ENCODE measurements at regions not wholly inside any gene's neighbourhood (a gene's known extent, or its start where the extent isn't known, plus 50 kb on each side); places are given as distances from the start of the nearest gene placed in this dataset.
"Not testable (repeated sequence)": the region's sequence is repeated elsewhere in the genome, so short reads cannot be mapped to it uniquely, and the experiment has no call there.

GRCh38 chrX:84735025-84735424 lies 232.8 kb upstream of the HDX start:
- intact Hi-C loops (cut with micrococcal nuclease): no loop called here
- ChIA-PET POLR2A (no interaction called here), CTCF (no interaction called here)
- H3K4me3 Mint-ChIP-seq: no peak overlapping the region
- no peaks in the 10 kb centered on the region for H3K27me3 Mint-ChIP-seq
- DNase-seq: no peak
- H3K9me3 Mint-ChIP-seq: no peaks in the 10 kb centered on the region
- no peaks in the 10 kb centered on the region for H3K36me3 Mint-ChIP-seq
- H3K4me1 Mint-ChIP-seq (ENCODE audit: low read depth): no peaks in the 10 kb centered on the region
- H3K27ac Mint-ChIP-seq: no peak overlapping the region

DNA sequence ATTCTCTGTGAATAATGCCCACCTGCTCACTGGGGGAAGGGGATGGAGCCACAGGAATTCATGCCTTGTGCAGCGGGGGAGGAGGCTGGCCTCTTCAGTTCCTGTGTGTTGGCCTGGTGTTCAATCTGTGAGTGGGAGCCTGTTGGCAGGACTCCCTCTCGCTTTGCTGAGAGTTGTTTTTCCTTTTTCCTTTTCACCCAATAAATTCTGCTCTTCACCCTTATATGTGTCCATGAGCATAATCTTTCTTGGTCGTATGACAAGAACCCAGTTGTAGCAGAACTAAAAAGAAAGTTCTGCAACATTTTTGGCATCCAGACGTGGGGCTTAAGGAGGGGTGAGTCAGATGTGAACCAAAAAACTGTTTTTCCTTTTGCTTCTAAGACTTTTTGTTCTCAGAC lies 235.2 kb upstream of the HDX start:
- CTCF ChIA-PET: no interaction called here
- POLR2A ChIA-PET: no interaction called here
- H3K4me1 Mint-ChIP-seq (ENCODE audit: low read depth): no peaks in the 10 kb centered on the region
- no peak overlapping the region for H3K27ac Mint-ChIP-seq
- H3K27me3 Mint-ChIP-seq: no peaks in the 10 kb centered on the region
- no peaks in the 10 kb centered on the region for H3K9me3 Mint-ChIP-seq
- no peak overlapping the region for H3K4me3 Mint-ChIP-seq
- no peak for DNase-seq
- intact Hi-C loops (cut with micrococcal nuclease): no loop called here
- no peaks in the 10 kb centered on the region for H3K36me3 Mint-ChIP-seq

- Mint-ChIP-seq H3K4me3 (no peak overlapping the region), H3K27ac (no peak overlapping the region), H3K27me3 (no peaks in the 10 kb centered on the region), H3K9me3 (no peaks in the 10 kb centered on the region), H3K36me3 (no peaks in the 10 kb centered on the region), H3K4me1 (ENCODE audit: low read depth) (no peaks in the 10 kb centered on the region)
- intact Hi-C loops (cut with micrococcal nuclease): no loop called here
- ChIA-PET CTCF (no interaction called here), POLR2A (no interaction called here)
- DNase-seq: no peak
Observed at GRCh38 chrX:84747516-84747915, 245.3 kb upstream of the HDX start.

GRCh38 chrX:84748965-84749656 lies 246.9 kb upstream of the HDX start:
- intact Hi-C loops (cut with micrococcal nuclease): no loop called here
- Mint-ChIP-seq H3K36me3 (no peaks in the 10 kb centered on the region), H3K4me1 (ENCODE audit: low read depth) (no peaks in the 10 kb centered on the region), H3K9me3 (no peaks in the 10 kb centered on the region), H3K27me3 (no peaks in the 10 kb centered on the region), H3K27ac (no peak overlapping the region), H3K4me3 (no peak overlapping the region)
- no peak for DNase-seq
- POLR2A ChIA-PET: no interaction called here
- CTCF ChIA-PET: no interaction called here

DNA sequence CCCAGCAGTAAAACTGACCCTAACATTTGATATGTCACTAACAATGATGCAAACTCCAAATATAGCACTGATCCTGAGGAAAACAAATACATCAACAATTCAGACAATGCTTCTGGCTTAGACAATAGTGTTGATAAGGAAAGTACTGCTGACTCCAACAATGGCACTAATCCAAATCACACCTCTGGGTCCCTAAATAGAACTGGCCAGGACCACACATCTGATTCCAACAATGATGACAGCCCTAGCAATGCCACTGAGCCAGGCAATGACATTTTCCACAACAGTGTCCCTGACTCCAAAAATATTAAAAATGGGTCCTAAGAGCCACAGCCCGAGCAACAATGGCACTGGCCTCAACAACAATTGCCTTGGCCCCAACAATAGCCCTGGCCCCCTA lies 243.1 kb upstream of the APOOL start:
- POLR2A ChIA-PET: no interaction called here
- Mint-ChIP-seq H3K36me3 (no peaks in the 10 kb centered on the region), H3K4me1 (ENCODE audit: low read depth) (no peaks in the 10 kb centered on the region), H3K4me3 (no peak overlapping the region), H3K27me3 (no peaks in the 10 kb centered on the region), H3K9me3 (no peaks in the 10 kb centered on the region), H3K27ac (no peak overlapping the region)
- intact Hi-C loops (cut with micrococcal nuclease): no loop called here
- CTCF ChIA-PET: no interaction called here
- DNase-seq: no peak

DNA sequence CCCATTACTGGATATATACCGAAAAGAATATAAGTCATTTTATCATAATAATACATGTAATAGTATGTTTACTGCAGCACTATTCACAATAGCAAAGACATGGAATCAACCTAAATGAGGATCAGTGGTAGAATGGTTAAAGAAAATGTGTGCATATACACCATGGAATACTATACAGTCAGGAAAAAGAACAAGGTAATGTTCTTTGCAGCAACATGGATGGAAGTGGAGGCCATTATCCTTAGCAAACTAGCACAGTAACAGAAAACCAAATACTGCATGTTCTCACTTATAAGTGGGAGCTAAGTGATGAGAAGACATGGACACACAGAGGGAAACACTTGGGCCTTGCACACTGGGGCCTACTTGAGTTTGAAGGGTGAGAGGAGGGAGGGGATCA lies 207.4 kb upstream of the APOOL start:
- Mint-ChIP-seq H3K27ac (no peak overlapping the region), H3K4me3 (no peak overlapping the region), H3K36me3 (no peaks in the 10 kb centered on the region), H3K9me3 (peaks cover 3% of the 10 kb centered on the region), H3K27me3 (no peaks in the 10 kb centered on the region), H3K4me1 (ENCODE audit: low read depth) (no peaks in the 10 kb centered on the region)
- CTCF ChIA-PET: no interaction called here
- DNase-seq: no peak
- intact Hi-C loops (cut with micrococcal nuclease): no loop called here
- POLR2A ChIA-PET: no interaction called here

GRCh38 chrX:84830836-84831235 lies 172.8 kb upstream of the APOOL start:
- ChIA-PET POLR2A (no interaction called here), CTCF (no interaction called here)
- no peak for DNase-seq
- no peaks in the 10 kb centered on the region for H3K4me1 Mint-ChIP-seq (ENCODE audit: low read depth)
- intact Hi-C loops (cut with micrococcal nuclease): no loop called here
- no peak overlapping the region for H3K27ac Mint-ChIP-seq
- H3K4me3 Mint-ChIP-seq: no peak overlapping the region
- no peaks in the 10 kb centered on the region for H3K36me3 Mint-ChIP-seq
- H3K9me3 Mint-ChIP-seq: peaks cover 7% of the 10 kb centered on the region
- H3K27me3 Mint-ChIP-seq: no peaks in the 10 kb centered on the region

- H3K36me3 Mint-ChIP-seq; intact Hi-C loops (cut with micrococcal nuclease); DNase-seq; H3K4me3 Mint-ChIP-seq; H3K4me1 Mint-ChIP-seq (ENCODE audit: low read depth); POLR2A ChIA-PET; H3K27ac Mint-ChIP-seq; H3K27me3 Mint-ChIP-seq; CTCF ChIA-PET: not testable (repeated sequence)
- peaks cover 13% of the 10 kb centered on the region for H3K9me3 Mint-ChIP-seq
Observed at GRCh38 chrX:84846541-84846940, 157.1 kb upstream of the APOOL start.

DNA sequence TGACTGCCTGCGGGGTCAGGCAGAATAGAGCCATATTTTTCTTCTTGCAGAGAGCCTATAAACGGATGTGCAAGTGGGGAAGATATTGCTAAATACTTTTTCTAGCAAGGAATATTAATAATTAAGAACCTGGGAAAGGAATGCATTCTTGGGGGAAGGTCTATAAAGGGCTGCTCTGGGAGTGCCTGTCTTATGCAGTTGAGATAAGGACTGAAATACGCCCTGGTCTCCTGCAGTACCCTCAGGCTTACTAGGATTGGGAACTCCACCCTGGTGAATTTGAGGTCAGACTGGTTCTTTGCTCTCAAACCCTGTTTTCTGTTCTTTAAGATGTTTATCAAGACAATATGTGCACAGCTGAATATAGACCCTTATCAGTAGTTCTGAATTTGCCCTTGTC lies 152.5 kb upstream of the APOOL start:
- intact Hi-C loops (cut with micrococcal nuclease): not testable (repeated sequence)

DNA sequence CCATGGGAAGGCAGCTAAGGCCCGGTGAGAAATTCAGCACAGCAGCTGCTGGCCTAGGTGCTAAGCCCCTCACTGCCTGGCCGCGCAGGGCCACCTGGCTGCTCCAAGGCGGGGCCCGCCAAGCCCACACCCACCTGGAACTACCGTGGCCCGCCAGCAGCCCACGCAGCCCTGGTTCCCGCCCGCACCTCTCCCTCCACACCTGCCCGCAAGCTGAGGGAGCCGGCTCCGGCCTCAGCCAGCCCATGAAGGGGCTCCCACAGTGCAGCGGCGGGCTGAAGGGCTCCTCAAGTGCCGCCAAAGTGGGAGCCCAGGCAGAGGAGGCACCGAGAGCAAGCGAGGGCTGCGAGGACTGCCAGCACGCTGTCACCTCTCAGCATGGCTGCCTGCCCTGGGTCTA lies 146.9 kb upstream of the APOOL start:
- H3K36me3 Mint-ChIP-seq; H3K4me1 Mint-ChIP-seq (ENCODE audit: low read depth); DNase-seq; H3K27ac Mint-ChIP-seq; H3K27me3 Mint-ChIP-seq; POLR2A ChIA-PET; intact Hi-C loops (cut with micrococcal nuclease); H3K4me3 Mint-ChIP-seq; H3K9me3 Mint-ChIP-seq: not testable (repeated sequence)
- CTCF ChIA-PET: interaction anchor here (0.6 kb wide), 1 partner anchor 1653 kb away, joined by 3 read pairs; no protein-coding TSS in a partner anchor

More for the DNA sequence above, 152.5 kb upstream of the APOOL start:
- H3K27me3 Mint-ChIP-seq; H3K36me3 Mint-ChIP-seq; H3K27ac Mint-ChIP-seq; CTCF ChIA-PET; DNase-seq; H3K4me3 Mint-ChIP-seq; POLR2A ChIA-PET; H3K4me1 Mint-ChIP-seq (ENCODE audit: low read depth): not testable (repeated sequence)
- peaks cover 16% of the 10 kb centered on the region for H3K9me3 Mint-ChIP-seq

GRCh38 chrX:84858771-84859170 lies 144.9 kb upstream of the APOOL start:
- POLR2A ChIA-PET; DNase-seq; H3K27me3 Mint-ChIP-seq; H3K36me3 Mint-ChIP-seq; H3K9me3 Mint-ChIP-seq; intact Hi-C loops (cut with micrococcal nuclease); CTCF ChIA-PET; H3K27ac Mint-ChIP-seq; H3K4me1 Mint-ChIP-seq (ENCODE audit: low read depth); H3K4me3 Mint-ChIP-seq: not testable (repeated sequence)

DNA sequence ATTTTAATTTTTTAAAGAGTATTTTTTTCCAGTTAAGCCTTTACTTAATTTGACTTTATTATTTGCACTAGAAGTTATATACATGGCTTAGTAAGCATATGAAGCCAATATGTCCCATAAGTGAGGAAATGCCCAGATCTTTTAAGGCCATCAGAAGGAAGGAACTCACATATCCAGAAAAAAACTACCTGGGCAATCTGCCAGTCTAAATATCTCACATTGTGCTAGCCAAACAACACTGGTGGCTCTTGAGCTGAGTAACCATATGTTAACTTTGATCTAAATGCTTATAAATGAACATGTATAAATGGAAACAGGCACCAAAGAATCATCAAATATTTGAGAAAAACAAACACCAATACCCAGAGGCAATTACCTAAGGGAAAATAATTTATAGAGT lies 138.6 kb upstream of the APOOL start:
- H3K4me1 Mint-ChIP-seq (ENCODE audit: low read depth): no peaks in the 10 kb centered on the region
- no peaks in the 10 kb centered on the region for H3K9me3 Mint-ChIP-seq
- no peaks in the 10 kb centered on the region for H3K27me3 Mint-ChIP-seq
- intact Hi-C loops (cut with micrococcal nuclease): no loop called here
- ChIA-PET POLR2A (no interaction called here), CTCF (no interaction called here)
- no peak for DNase-seq
- no peak overlapping the region for H3K27ac Mint-ChIP-seq
- H3K4me3 Mint-ChIP-seq: no peak overlapping the region
- no peaks in the 10 kb centered on the region for H3K36me3 Mint-ChIP-seq

- H3K36me3 Mint-ChIP-seq; POLR2A ChIA-PET; CTCF ChIA-PET; H3K4me1 Mint-ChIP-seq (ENCODE audit: low read depth); H3K4me3 Mint-ChIP-seq; intact Hi-C loops (cut with micrococcal nuclease); DNase-seq; H3K27ac Mint-ChIP-seq; H3K27me3 Mint-ChIP-seq; H3K9me3 Mint-ChIP-seq: not testable (repeated sequence)
Observed at GRCh38 chrX:84870281-84870680, 133.4 kb upstream of the APOOL start.

All from activated CD4-positive, alpha-beta memory T cell treated with anti-CD3 and anti-CD28 coated beads for 36 hours (primary cell).